ENCODE measurements at regions not wholly inside any gene's neighbourhood (a gene's known extent, or its start where the extent isn't known, plus 50 kb on each side); places are given as distances from the start of the nearest gene placed in this dataset.
"Not testable (repeated sequence)": the region's sequence is repeated elsewhere in the genome, so short reads cannot be mapped to it uniquely, and the experiment has no call there.

- TF ChIP-seq POLR2A (IDR thresholded peaks at IDR 0.05; ENCODE audit: low read depth, low read length), result no peak
- DNase-seq (ENCODE audit: insufficient read length, low spot score), result no peak
- no peak for FAIRE-seq
These were observed 140.0 kb upstream of the MB21D2 start for GRCh38 chr3:193057616-193058015.

- FAIRE-seq, result no peak
- TF ChIP-seq POLR2A (IDR thresholded peaks at IDR 0.05; ENCODE audit: low read depth, low read length), result no peak
- DNase-seq (ENCODE audit: insufficient read length, low spot score), result no peak
These were observed 143.3 kb upstream of the MB21D2 start for GRCh38 chr3:193060748-193061546.

- FAIRE-seq (no peak), DNase-seq (ENCODE audit: insufficient read length, low spot score) (no peak)
- no peak for TF ChIP-seq POLR2A (IDR thresholded peaks at IDR 0.05; ENCODE audit: low read depth, low read length)
These were observed 150.7 kb upstream of the MB21D2 start for GRCh38 chr3:193068365-193068764.

GRCh38 chr3:193069732-193070131 lies 152.1 kb upstream of the MB21D2 start:
- FAIRE-seq; DNase-seq (ENCODE audit: insufficient read length, low spot score): not testable (repeated sequence)

- FAIRE-seq (no peak), DNase-seq (ENCODE audit: insufficient read length, low spot score) (no peak)
- no peak for TF ChIP-seq POLR2A (IDR thresholded peaks at IDR 0.05; ENCODE audit: low read depth, low read length)
These were observed 161.5 kb upstream of the MB21D2 start for GRCh38 chr3:193078996-193079753.

- no peak for DNase-seq (ENCODE audit: insufficient read length, low spot score)
- TF ChIP-seq POLR2A (IDR thresholded peaks at IDR 0.05; ENCODE audit: low read depth, low read length), result no peak
- no peak for FAIRE-seq
These were observed 160.1 kb upstream of the PLAAT1 start for GRCh38 chr3:193080821-193081365.

GRCh38 chr3:193085655-193086054 lies 155.4 kb upstream of the PLAAT1 start:
- no peak for DNase-seq (ENCODE audit: insufficient read length, low spot score)
- no peak for TF ChIP-seq POLR2A (IDR thresholded peaks at IDR 0.05; ENCODE audit: low read depth, low read length)
- no peak for FAIRE-seq

GRCh38 chr3:193086681-193087080 lies 154.3 kb upstream of the PLAAT1 start:
- DNase-seq (ENCODE audit: insufficient read length, low spot score) (no peak), FAIRE-seq (no peak)
- TF ChIP-seq POLR2A (IDR thresholded peaks at IDR 0.05; ENCODE audit: low read depth, low read length), result no peak

GRCh38 chr3:193087336-193087735 lies 153.7 kb upstream of the PLAAT1 start:
- DNase-seq (ENCODE audit: insufficient read length, low spot score), result no peak
- FAIRE-seq, result no peak
- TF ChIP-seq POLR2A (IDR thresholded peaks at IDR 0.05; ENCODE audit: low read depth, low read length), result no peak

GRCh38 chr3:193095366-193095765 lies 145.7 kb upstream of the PLAAT1 start:
- DNase-seq (ENCODE audit: insufficient read length, low spot score) (no peak), FAIRE-seq (no peak)
- TF ChIP-seq POLR2A (IDR thresholded peaks at IDR 0.05; ENCODE audit: low read depth, low read length), result no peak

GRCh38 chr3:193096076-193096475 lies 144.9 kb upstream of the PLAAT1 start:
- no peak for TF ChIP-seq POLR2A (IDR thresholded peaks at IDR 0.05; ENCODE audit: low read depth, low read length)
- no peak for DNase-seq (ENCODE audit: insufficient read length, low spot score)
- no peak for FAIRE-seq

- DNase-seq (ENCODE audit: insufficient read length, low spot score), result no peak
- no peak for TF ChIP-seq POLR2A (IDR thresholded peaks at IDR 0.05; ENCODE audit: low read depth, low read length)
- FAIRE-seq, result no peak
These were observed 126.3 kb upstream of the PLAAT1 start for GRCh38 chr3:193114431-193115340.

- DNase-seq (ENCODE audit: insufficient read length, low spot score) (no peak), FAIRE-seq (no peak)
- no peak for TF ChIP-seq POLR2A (IDR thresholded peaks at IDR 0.05; ENCODE audit: low read depth, low read length)
These were observed 124.2 kb upstream of the PLAAT1 start for GRCh38 chr3:193116871-193117270.

GRCh38 chr3:193118907-193119306 lies 122.1 kb upstream of the PLAAT1 start:
- FAIRE-seq (no peak), DNase-seq (ENCODE audit: insufficient read length, low spot score) (no peak)
- no peak for TF ChIP-seq POLR2A (IDR thresholded peaks at IDR 0.05; ENCODE audit: low read depth, low read length)

Data from H54 (cell line).